Keratinocyte (primary cell): ENCODE measurements at regions not wholly inside any gene's neighbourhood (a gene's known extent, or its start where the extent isn't known, plus 50 kb on each side); places are given as distances from the start of the nearest gene placed in this dataset.

Experiments
- DNase-seq: peaks from one replicate; pipeline ENCODE4 v3.0.0-alpha.2; 2011; ENCODE audit warnings: low read depth, missing footprints, low spot score
- FAIRE-seq: peaks from 2 replicates; lab custom pipeline; 2011; peaks lifted over from hg19 to GRCh38; lab: Jason Lieb, UNC
- H2AFZ ChIP-seq: 2 replicates; pipeline ENCODE4 v1.6.0; 2012; ENCODE audit warnings: low read length, control low read depth, inconsistent platforms; ENCODE audit not compliant: control insufficient read depth
- H3K27ac ChIP-seq: 2 replicates; pipeline ENCODE4 v1.5.1; 2011; ENCODE audit warnings: low read length; ENCODE audit not compliant: control insufficient read depth, insufficient read depth
- H3K27me3 ChIP-seq: 3 replicates; pipeline ENCODE4 v1.6.0; 2011; ENCODE audit warnings: low read length; ENCODE audit not compliant: control insufficient read depth, insufficient read depth; ENCODE audit errors: extremely low read depth
- H3K36me3 ChIP-seq, 2 experiments: 2 replicates in 1 of 2; 3 replicates in 1 of 2; pipeline ENCODE4 v1.5.1; 2011; ENCODE audit warnings: low read length in 2 of 2, mild to moderate bottlenecking in 1 of 2; ENCODE audit not compliant: control insufficient read depth in 2 of 2, insufficient read depth in 2 of 2; ENCODE audit errors: extremely low read depth in 1 of 2
- H3K4me1 ChIP-seq: 3 replicates; pipeline ENCODE4 v1.5.1; 2011; ENCODE audit warnings: low read length; ENCODE audit not compliant: control insufficient read depth, insufficient read depth; ENCODE audit errors: extremely low read depth
- H3K4me2 ChIP-seq: 3 replicates; pipeline ENCODE4 v1.6.0; 2011; ENCODE audit warnings: low read depth, low read length; ENCODE audit not compliant: control insufficient read depth, insufficient read depth; ENCODE audit errors: extremely low read depth
- H3K4me3 ChIP-seq, 3 experiments: fragments of 200-600 bp in 1 of 3; sonication (generic) in 1 of 3; 2 replicates in 2 of 3; 3 replicates in 1 of 3; pipeline ENCODE4 v1.5.1; 2011 to 2016; ENCODE audit warnings: low read length in 3 of 3, mild to moderate bottlenecking in 3 of 3, control low read depth in 2 of 3, inconsistent platforms in 1 of 3, low read depth in 1 of 3, mixed read lengths in 1 of 3, mixed run types in 1 of 3, moderate library complexity in 1 of 3; ENCODE audit not compliant: control insufficient read depth in 2 of 3, insufficient read depth in 2 of 3; ENCODE audit errors: extremely low read depth in 1 of 3
- H3K79me2 ChIP-seq: 2 replicates; pipeline ENCODE4 v1.6.0; 2012; ENCODE audit warnings: low read length; ENCODE audit not compliant: control insufficient read depth, insufficient read depth
- H3K9ac ChIP-seq: 3 replicates; pipeline ENCODE4 v1.6.0; 2011; ENCODE audit warnings: low read length; ENCODE audit not compliant: control insufficient read depth, insufficient read depth; ENCODE audit errors: extremely low read depth
- H3K9me1 ChIP-seq: 3 replicates; pipeline ENCODE4 v1.6.0; 2011; ENCODE audit warnings: low read length; ENCODE audit not compliant: control insufficient read depth, insufficient read depth; ENCODE audit errors: extremely low read depth
- H3K9me3 ChIP-seq: 2 replicates; pipeline ENCODE4 v1.5.1; 2012; ENCODE audit warnings: low read depth, low read length; ENCODE audit not compliant: control insufficient read depth
- H4K20me1 ChIP-seq: 3 replicates; pipeline ENCODE4 v1.6.0; 2011; ENCODE audit warnings: low read length; ENCODE audit not compliant: control insufficient read depth, insufficient read depth; ENCODE audit errors: extremely low read depth
- EZH2 ChIP-seq: IDR thresholded peaks from one replicate; pipeline ENCODE4 v1.6.1; 2012; ENCODE audit warnings: inconsistent platforms, mild to moderate bottlenecking, low read length, moderate library complexity
- dilution Hi-C: fragments of 300-500 bp; cut with MboI; formaldehyde crosslinking; loops from one replicate; pipeline ENCODE4 v1.7.0; 2020; ENCODE audit warnings: low sequenced_read_pairs; ENCODE audit not compliant: extremely low pct_ligation_motif_present
- TF ChIP-seq, protein P1 (sequence below), 3 experiments: IDR thresholded peaks in 1 of 3; conservative IDR thresholded peaks in 1 of 3; optimal IDR thresholded peaks in 1 of 3; 2 replicates in 2 of 3; 3 replicates in 1 of 3; pipeline versions ENCODE3 to v1.5.1; 2011; ENCODE audit warnings: low read length in 3 of 3, mild to moderate bottlenecking in 3 of 3, moderate library complexity in 2 of 3, control low read depth in 1 of 3, inconsistent platforms in 1 of 3; ENCODE audit not compliant: insufficient read depth in 2 of 3; ENCODE audit errors: extremely low read depth in 1 of 3

GRCh38 chr10:28172223-28172610 lies 130.6 kb downstream of the MPP7 start:
- H3K79me2 ChIP-seq, result no peaks in the 10 kb centered on the region
- TF ChIP-seq EZH2, result no peak
- TF ChIP-seq, protein P1, sequence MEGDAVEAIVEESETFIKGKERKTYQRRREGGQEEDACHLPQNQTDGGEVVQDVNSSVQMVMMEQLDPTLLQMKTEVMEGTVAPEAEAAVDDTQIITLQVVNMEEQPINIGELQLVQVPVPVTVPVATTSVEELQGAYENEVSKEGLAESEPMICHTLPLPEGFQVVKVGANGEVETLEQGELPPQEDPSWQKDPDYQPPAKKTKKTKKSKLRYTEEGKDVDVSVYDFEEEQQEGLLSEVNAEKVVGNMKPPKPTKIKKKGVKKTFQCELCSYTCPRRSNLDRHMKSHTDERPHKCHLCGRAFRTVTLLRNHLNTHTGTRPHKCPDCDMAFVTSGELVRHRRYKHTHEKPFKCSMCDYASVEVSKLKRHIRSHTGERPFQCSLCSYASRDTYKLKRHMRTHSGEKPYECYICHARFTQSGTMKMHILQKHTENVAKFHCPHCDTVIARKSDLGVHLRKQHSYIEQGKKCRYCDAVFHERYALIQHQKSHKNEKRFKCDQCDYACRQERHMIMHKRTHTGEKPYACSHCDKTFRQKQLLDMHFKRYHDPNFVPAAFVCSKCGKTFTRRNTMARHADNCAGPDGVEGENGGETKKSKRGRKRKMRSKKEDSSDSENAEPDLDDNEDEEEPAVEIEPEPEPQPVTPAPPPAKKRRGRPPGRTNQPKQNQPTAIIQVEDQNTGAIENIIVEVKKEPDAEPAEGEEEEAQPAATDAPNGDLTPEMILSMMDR (optimal IDR thresholded peaks at IDR 0.05 in 1 of 3, IDR thresholded peaks at IDR 0.05 in 1 of 3, conservative IDR thresholded peaks at IDR 0.05 in 1 of 3; ENCODE audit: extremely low read depth in 1 of 3, insufficient read depth in 2 of 3, low read length in 3 of 3), result no peak
- FAIRE-seq, result no peak
- no peak overlapping the region for H2AFZ ChIP-seq
- no peaks in the 10 kb centered on the region for H3K4me1 ChIP-seq
- no peak overlapping the region for H3K9ac ChIP-seq
- H3K9me3 ChIP-seq, result no peaks in the 10 kb centered on the region
- no peaks in the 10 kb centered on the region for H3K36me3 ChIP-seq
- H3K27ac ChIP-seq, result no peak overlapping the region
- no peaks in the 10 kb centered on the region for H4K20me1 ChIP-seq
- dilution Hi-C loops, result no loop called here
- no peaks in the 10 kb centered on the region for H3K27me3 ChIP-seq
- no peak overlapping the region for H3K4me3 ChIP-seq
- no peaks in the 10 kb centered on the region for H3K9me1 ChIP-seq
- H3K4me2 ChIP-seq, result no peak overlapping the region
- no peak for DNase-seq

GRCh38 chr10:28171468-28172222 lies 131.2 kb downstream of the MPP7 start:
- TF ChIP-seq, protein P1 (optimal IDR thresholded peaks at IDR 0.05 in 1 of 3, IDR thresholded peaks at IDR 0.05 in 1 of 3, conservative IDR thresholded peaks at IDR 0.05 in 1 of 3; ENCODE audit: extremely low read depth in 1 of 3, insufficient read depth in 2 of 3, low read length in 3 of 3), result no peak
- no peak for TF ChIP-seq EZH2
- dilution Hi-C loops, result no loop called here
- Histone ChIP-seq H4K20me1 (no peaks in the 10 kb centered on the region), H3K4me3 (no peak overlapping the region), H3K4me1 (no peaks in the 10 kb centered on the region), H3K27ac (no peak overlapping the region), H3K9ac (no peak overlapping the region), H3K9me3 (no peaks in the 10 kb centered on the region), H3K9me1 (no peaks in the 10 kb centered on the region), H3K36me3 (no peaks in the 10 kb centered on the region), H3K27me3 (no peaks in the 10 kb centered on the region), H2AFZ (no peak overlapping the region), H3K4me2 (no peak overlapping the region), H3K79me2 (no peaks in the 10 kb centered on the region)
- DNase-seq (no peak), FAIRE-seq (no peak)
